Epithelial cell of proximal tubule (primary cell): ENCODE measurements at regions not wholly inside any gene's neighbourhood (a gene's known extent, or its start where the extent isn't known, plus 50 kb on each side); places are given as distances from the start of the nearest gene placed in this dataset.
A peak's percentile ranks its signal among the peaks of the same experiment; 100 is the strongest.

Source experiments
- DNase-seq: peaks from one replicate; pipeline ENCODE4 v3.0.0-alpha.2; 2011; ENCODE audit warnings: low read depth
- H3K4me3 ChIP-seq: 2 replicates; pipeline ENCODE4 v1.5.1; 2011; ENCODE audit warnings: low read depth, mild to moderate bottlenecking, low read length
- CTCF ChIP-seq: conservative IDR thresholded peaks from 2 replicates; pipeline ENCODE4 v1.5.1; 2012; ENCODE audit warnings: low read depth, mild to moderate bottlenecking, low read length

DNA sequence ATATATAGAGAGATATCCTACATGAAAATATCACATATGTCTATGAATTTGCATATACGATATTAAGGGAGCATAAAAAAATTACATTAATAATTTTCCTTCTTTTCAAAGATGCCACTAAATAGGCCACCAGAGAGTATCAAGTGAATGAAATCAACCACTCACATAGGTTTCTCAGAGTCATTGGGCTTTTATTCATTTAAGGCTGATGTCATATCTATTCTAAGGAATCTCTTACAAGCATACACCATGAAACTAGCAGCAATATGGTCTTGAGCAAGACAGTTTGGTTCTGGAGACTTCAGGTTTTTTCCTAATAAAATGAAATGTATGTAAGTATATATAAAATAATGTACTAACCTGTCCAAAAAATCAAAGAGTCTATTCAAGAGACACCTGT, 420.4 kb downstream of the PLA2G4A start:
- no peak overlapping the region for H3K4me3 ChIP-seq

DNA sequence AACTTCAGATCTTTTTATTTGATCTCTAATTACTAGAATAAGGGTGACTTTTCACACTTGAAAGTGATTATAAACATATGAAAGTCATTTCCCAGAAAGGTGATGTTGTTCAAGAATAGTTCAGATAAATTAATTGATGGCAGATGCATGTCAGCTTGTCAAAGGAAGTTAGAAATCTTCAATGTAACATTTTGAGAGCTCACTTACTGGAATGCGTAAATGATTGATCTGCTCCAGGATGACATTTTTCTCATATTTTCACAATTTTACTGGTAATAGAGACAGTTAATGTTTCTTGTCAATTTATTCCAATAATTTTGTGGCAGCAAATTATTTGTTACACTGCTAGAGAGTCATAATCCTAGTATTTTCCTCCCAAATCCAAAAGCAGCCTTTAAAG, 424.2 kb downstream of the PLA2G4A start:
- no peak for TF ChIP-seq CTCF

More for the DNA sequence above, 420.4 kb downstream of the PLA2G4A start:
- no peak for TF ChIP-seq CTCF
- DNase-seq: no peak

GRCh38 chr1:187257476-187257875, 428.7 kb downstream of the PLA2G4A start:
- no peak overlapping the region for H3K4me3 ChIP-seq
- no peak for TF ChIP-seq CTCF
- no peak for DNase-seq

More for the DNA sequence above, 424.2 kb downstream of the PLA2G4A start:
- no peak for DNase-seq
- H3K4me3 ChIP-seq: no peak overlapping the region

- no peak for TF ChIP-seq CTCF
- H3K4me3 ChIP-seq: no peak overlapping the region
- no peak for DNase-seq
Observed at GRCh38 chr1:187261637-187262036, 432.9 kb downstream of the PLA2G4A start.

GRCh38 chr1:187262731-187263130, 434.0 kb downstream of the PLA2G4A start:
- DNase-seq: no peak
- H3K4me3 ChIP-seq: no peak overlapping the region
- TF ChIP-seq CTCF: no peak

GRCh38 chr1:187264995-187265602, 436.4 kb downstream of the PLA2G4A start:
- no peak overlapping the region for H3K4me3 ChIP-seq
- peak; percentile 7 for DNase-seq
- peak; percentile 70 for TF ChIP-seq CTCF

- no peak for DNase-seq
- TF ChIP-seq CTCF: no peak
- H3K4me3 ChIP-seq: no peak overlapping the region
Observed at GRCh38 chr1:187266051-187266450, 437.3 kb downstream of the PLA2G4A start.
